AG09309 (cell line): ENCODE measurements at regions not wholly inside any gene's neighbourhood (a gene's known extent, or its start where the extent isn't known, plus 50 kb on each side); places are given as distances from the start of the nearest gene placed in this dataset.
A peak's percentile ranks its signal among the peaks of the same experiment; 100 is the strongest.

ENCODE experiments used
- DNase-seq: peaks from one replicate; pipeline ENCODE4 v3.0.0-alpha.2; 2010; ENCODE audit warnings: low read depth
- H3K4me3 ChIP-seq: 2 replicates; pipeline ENCODE4 v1.5.1; 2011; ENCODE audit warnings: mild to moderate bottlenecking, low read depth, low read length, moderate library complexity; ENCODE audit not compliant: control insufficient read depth
- TF ChIP-seq, protein P1 (sequence below): IDR thresholded peaks from 2 replicates; pipeline ENCODE4 v1.5.1; 2011; ENCODE audit warnings: mild to moderate bottlenecking, low read depth, low read length, inconsistent platforms; ENCODE audit not compliant: insufficient read depth, control insufficient read depth; ENCODE audit errors: missing control alignments

- TF ChIP-seq, protein P1, sequence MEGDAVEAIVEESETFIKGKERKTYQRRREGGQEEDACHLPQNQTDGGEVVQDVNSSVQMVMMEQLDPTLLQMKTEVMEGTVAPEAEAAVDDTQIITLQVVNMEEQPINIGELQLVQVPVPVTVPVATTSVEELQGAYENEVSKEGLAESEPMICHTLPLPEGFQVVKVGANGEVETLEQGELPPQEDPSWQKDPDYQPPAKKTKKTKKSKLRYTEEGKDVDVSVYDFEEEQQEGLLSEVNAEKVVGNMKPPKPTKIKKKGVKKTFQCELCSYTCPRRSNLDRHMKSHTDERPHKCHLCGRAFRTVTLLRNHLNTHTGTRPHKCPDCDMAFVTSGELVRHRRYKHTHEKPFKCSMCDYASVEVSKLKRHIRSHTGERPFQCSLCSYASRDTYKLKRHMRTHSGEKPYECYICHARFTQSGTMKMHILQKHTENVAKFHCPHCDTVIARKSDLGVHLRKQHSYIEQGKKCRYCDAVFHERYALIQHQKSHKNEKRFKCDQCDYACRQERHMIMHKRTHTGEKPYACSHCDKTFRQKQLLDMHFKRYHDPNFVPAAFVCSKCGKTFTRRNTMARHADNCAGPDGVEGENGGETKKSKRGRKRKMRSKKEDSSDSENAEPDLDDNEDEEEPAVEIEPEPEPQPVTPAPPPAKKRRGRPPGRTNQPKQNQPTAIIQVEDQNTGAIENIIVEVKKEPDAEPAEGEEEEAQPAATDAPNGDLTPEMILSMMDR: no peak
- no peak for DNase-seq
- no peak overlapping the region for H3K4me3 ChIP-seq
Observed at GRCh38 chr10:78952030-78952429, 116.7 kb upstream of the ZMIZ1 start.

GRCh38 chr10:78952686-78953085, 116.1 kb upstream of the ZMIZ1 start:
- DNase-seq: peak; percentile 91
- TF ChIP-seq, protein P1: peak; percentile 35
- H3K4me3 ChIP-seq: no peak overlapping the region

DNA sequence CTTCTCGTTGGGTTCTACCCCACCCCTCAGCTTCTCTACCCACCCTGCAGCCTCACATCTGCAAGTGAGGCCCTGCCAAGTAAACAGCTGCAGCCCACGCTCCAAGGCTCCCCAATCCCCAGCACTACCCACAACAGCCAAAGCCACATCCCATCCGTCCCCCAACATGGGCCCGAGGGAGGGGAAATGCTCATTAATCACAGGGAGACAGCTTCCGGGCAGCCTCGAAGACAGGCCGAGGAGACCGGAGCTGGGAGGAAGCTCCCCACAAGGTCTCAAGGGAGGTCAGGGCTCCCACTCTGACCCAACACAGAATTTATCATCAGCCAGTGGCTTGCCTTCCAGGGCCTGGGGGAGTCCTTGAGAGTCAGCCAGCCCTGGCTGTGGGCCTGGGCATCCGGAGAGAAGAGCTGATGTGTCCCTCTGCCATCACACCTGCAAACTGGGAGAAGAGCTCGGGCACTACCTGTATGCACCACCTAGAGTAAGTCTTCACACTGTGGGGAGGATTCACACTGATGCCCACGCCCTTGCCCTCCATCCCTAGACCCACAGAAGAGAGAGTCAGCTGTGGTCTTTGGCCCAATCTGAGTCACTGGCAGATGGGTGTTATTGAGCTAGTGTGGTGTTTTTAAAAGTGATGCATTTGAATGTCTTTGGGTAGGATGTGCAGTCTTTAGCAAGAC, 115.5 kb upstream of the ZMIZ1 start:
- no peak overlapping the region for H3K4me3 ChIP-seq
- DNase-seq: no peak
- TF ChIP-seq, protein P1: no peak

DNA sequence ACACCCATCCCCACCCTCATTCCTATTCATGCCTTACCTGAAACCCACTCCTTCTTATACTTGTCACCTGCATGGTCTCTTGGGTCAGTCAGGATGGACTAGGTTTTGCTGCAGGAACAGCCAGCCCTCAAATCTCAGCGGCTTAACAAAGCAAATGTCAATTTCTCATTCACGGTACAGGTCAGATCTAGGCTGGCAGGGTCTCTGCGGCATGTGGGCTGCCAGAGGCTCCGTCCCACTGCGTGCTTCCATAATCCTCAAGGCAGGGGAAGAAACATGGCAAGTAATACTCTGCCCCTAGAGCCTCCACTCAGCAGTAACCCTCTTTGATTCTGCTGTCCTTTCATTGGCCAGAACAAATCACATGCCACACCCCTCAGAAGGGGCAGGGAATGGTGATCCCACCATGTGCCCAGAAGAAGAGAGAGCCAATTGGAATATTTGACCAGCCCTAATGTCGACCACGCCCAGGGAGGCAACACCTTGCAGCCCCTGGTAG, 114.9 kb upstream of the ZMIZ1 start:
- TF ChIP-seq, protein P1: no peak
- H3K4me3 ChIP-seq: no peak overlapping the region
- no peak for DNase-seq

- TF ChIP-seq, protein P1: no peak
- no peak overlapping the region for H3K4me3 ChIP-seq
- DNase-seq: no peak
Observed at GRCh38 chr10:78954689-78955088, 114.1 kb upstream of the ZMIZ1 start.

DNA sequence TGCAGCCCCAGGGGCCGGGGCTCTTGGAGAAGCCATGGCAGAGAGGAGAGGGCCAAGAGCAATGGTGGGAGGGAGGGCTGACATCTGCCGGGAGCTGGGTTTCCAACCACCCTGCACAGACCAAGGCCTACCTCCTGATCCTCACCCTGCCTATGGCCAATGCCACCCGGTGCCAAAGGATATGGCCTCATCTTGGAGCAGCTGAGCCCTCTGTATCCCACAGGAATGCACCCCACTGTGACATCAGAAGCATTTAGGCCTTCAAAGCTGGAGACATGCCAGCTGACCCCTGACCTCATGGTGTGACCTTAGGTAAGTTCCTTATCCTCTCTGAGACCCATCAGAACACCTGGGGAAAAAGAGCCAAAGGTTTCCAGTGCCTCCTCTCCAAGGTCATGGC, 113.6 kb upstream of the ZMIZ1 start:
- TF ChIP-seq, protein P1: no peak
- DNase-seq: no peak
- no peak overlapping the region for H3K4me3 ChIP-seq
